ENCODE measurements at regions not wholly inside any gene's neighbourhood (a gene's known extent, or its start where the extent isn't known, plus 50 kb on each side); places are given as distances from the start of the nearest gene placed in this dataset.

DNA sequence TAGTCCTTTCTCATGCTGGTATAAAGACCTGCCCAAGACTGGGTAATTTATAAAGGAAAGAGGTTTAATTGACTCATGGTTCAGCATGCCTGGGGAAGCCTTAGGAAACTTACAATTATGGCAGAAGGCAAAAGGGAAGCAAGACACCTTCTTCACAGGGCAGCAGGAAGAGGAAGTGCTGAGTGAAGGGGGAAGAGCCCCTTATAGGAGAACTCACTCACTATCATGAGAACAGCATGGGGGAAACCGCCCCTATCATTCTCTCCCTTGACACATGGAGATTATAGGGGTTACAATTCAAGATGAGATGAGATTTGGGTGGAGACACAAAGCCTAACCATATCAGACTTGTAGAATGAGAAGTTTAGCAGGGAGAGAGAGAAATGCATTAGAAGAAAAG is 373.3 kb upstream of the DIAPH2 start:
- Mint-ChIP-seq H3K36me3 (ENCODE audit: low read depth) (no peaks in the 10 kb centered on the region), H3K27me3 (no peaks in the 10 kb centered on the region), H3K4me3 (no peak overlapping the region), H3K27ac (no peak overlapping the region), H3K4me1 (no peaks in the 10 kb centered on the region)
- ATAC-seq (no peak), DNase-seq (no peak)
- no peaks in the 10 kb centered on the region for H3K9me3 ChIP-seq (ENCODE audit: control insufficient read depth, low read length, poor library complexity, severe bottlenecking)

DNA sequence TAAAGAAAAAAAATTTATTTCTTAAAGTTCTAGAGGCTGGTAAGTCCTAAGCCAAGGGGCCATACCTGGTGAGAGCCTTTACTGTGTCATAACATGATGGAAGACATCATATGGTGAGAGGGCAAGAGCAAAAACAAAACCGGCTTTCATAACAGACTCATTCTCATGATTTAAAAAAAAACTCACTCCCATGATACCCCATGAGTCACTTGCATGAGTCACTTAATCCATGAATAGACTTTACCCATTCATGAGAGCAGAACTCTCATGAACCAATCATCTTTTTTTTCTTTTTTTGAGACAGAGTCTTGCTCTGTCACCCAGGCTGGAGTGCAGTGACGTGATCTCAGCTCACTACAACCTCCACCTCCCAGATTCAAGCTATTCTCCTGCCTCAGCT is 369.7 kb upstream of the DIAPH2 start:
- Mint-ChIP-seq H3K36me3 (ENCODE audit: low read depth) (no peaks in the 10 kb centered on the region), H3K27ac (no peak overlapping the region), H3K4me1 (no peaks in the 10 kb centered on the region), H3K4me3 (no peak overlapping the region), H3K27me3 (no peaks in the 10 kb centered on the region)
- DNase-seq (no peak), ATAC-seq (no peak)
- no peaks in the 10 kb centered on the region for H3K9me3 ChIP-seq (ENCODE audit: control insufficient read depth, low read length, poor library complexity, severe bottlenecking)

DNA sequence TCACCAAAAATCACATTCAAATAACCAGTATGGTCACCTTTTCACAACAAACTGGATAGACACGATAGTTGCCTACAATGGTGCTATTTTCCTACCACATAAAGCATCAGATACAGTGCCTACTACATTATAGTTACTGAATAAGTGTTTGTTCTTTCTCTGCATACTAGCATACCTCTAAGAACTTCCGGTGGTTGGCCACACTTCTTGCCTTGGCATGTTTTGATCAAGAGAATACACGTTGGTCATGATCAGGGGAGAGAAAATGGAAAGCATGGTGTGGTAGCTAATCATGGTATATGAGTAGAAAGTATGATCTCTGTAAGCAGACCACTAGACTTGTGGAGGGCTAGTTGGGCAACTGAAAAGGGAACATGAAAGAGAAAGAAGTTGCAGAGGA is 322.8 kb upstream of the DIAPH2 start:
- DNase-seq: no peak
- H3K4me3 Mint-ChIP-seq: no peak overlapping the region
- H3K4me1 Mint-ChIP-seq: no peaks in the 10 kb centered on the region
- no peaks in the 10 kb centered on the region for H3K9me3 ChIP-seq (ENCODE audit: control insufficient read depth, low read length, poor library complexity, severe bottlenecking)
- no peak overlapping the region for H3K27ac Mint-ChIP-seq
- ATAC-seq: no peak
- H3K36me3 Mint-ChIP-seq (ENCODE audit: low read depth): no peaks in the 10 kb centered on the region
- no peaks in the 10 kb centered on the region for H3K27me3 Mint-ChIP-seq

DNA sequence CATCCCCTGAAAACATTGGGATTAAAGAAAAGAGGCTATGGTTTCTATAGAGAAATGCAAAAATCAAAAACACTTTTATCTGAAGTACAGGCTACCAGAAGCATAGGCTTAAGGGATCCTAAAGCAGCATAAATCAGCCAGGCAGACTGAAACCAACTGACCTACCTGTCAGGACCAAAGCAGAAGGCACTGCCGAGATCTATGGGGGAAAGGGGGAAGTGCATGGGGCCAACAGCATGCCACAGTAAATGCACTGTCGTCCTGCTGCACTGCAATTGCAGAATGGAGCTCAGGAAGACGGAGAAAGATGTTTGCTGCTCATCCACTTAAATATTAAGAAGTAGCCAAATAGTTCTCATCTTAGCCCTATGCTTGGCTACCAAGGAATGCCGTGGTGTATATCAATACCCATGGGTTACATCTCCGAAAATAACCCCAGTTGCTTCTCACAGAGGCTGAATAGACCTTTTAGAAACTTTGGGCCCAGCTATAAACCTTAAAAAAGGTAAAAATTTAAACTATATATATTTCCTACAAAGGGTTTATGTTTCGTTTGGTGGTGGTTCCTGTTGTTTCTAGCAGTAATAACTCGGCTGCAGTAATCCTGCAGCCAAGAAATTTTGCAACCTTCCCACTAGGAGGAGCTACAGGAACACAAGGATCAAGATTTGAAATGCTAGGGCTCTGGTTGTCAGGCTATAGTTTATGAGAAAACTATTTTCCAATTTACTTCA is 312.2 kb upstream of the DIAPH2 start:
- DNase-seq: no peak
- no peaks in the 10 kb centered on the region for H3K36me3 Mint-ChIP-seq (ENCODE audit: low read depth)

DNA sequence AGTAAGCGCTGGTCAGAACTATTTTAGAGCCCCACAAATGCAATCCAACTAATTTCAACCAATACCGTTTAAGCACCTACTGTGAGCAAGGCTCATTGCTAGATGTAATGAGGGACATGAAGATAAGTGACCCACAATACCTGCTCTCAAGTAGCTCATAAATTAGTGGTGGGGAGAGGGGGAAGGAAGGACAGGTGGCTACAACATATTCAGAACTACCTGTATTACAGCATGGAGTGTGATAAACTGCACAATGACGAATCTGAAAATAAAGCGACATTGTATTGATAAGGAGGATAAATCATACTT is 311.6 kb upstream of the DIAPH2 start:
- Mint-ChIP-seq H3K27ac (no peak overlapping the region), H3K4me3 (no peak overlapping the region), H3K36me3 (ENCODE audit: low read depth) (no peaks in the 10 kb centered on the region), H3K27me3 (no peaks in the 10 kb centered on the region), H3K4me1 (peaks cover 2% of the 10 kb centered on the region)
- DNase-seq: no peak
- H3K9me3 ChIP-seq (ENCODE audit: control insufficient read depth, low read length, poor library complexity, severe bottlenecking): no peaks in the 10 kb centered on the region
- no peak for ATAC-seq

More for the DNA sequence above, 312.2 kb upstream of the DIAPH2 start:
- no peak for ATAC-seq
- no peak overlapping the region for H3K4me3 Mint-ChIP-seq
- H3K4me1 Mint-ChIP-seq: peaks cover 2% of the 10 kb centered on the region
- H3K9me3 ChIP-seq (ENCODE audit: control insufficient read depth, low read length, poor library complexity, severe bottlenecking): no peaks in the 10 kb centered on the region
- H3K27ac Mint-ChIP-seq: no peak overlapping the region
- no peaks in the 10 kb centered on the region for H3K27me3 Mint-ChIP-seq

DNA sequence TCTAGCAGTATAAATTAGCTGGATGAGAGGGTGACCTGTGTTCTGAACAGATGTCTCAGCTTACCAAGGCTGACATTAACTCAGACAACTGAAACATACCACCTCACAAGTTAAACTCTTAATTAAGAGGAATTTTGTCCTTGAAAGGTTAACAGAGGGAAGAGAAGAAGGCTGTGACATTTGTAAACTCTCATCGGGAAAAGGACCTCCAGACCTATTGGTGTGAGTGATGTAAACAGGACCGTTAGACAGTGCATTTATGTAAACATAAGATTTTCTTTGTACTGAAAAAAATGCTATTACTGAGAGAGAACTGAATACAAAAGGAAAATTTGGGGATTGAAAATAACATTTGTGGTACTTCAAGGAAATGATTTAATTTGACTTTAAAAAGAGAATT is 308.4 kb upstream of the DIAPH2 start:
- H3K9me3 ChIP-seq (ENCODE audit: control insufficient read depth, low read length, poor library complexity, severe bottlenecking): no peaks in the 10 kb centered on the region
- no peak for ATAC-seq
- H3K27ac Mint-ChIP-seq: no peak overlapping the region

DNA sequence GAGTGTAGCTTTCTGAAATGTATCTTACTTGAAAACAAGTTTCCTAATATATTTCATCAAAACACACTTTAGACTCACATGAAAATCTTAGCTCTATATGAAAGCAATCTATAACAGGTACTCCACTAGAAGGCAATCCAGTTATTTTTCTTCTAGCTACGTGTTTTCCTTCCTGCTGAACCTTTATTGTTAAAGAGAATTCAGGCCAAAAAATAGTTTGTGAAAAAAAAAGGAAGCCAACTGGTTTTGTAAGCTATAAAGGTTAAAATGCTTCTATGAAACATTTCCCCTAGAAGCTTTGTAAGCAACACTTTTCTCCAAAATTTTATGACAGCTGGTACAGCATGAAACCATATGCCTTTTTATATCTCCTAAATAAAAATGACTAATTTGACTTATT is 304.7 kb upstream of the DIAPH2 start:
- Mint-ChIP-seq H3K4me3 (no peak overlapping the region), H3K27ac (no peak overlapping the region), H3K36me3 (ENCODE audit: low read depth) (no peaks in the 10 kb centered on the region), H3K27me3 (no peaks in the 10 kb centered on the region), H3K4me1 (no peaks in the 10 kb centered on the region)
- DNase-seq (no peak), ATAC-seq (no peak)
- no peaks in the 10 kb centered on the region for H3K9me3 ChIP-seq (ENCODE audit: control insufficient read depth, low read length, poor library complexity, severe bottlenecking)

More for the DNA sequence above, 308.4 kb upstream of the DIAPH2 start:
- Mint-ChIP-seq H3K36me3 (ENCODE audit: low read depth) (no peaks in the 10 kb centered on the region), H3K4me1 (peaks cover 2% of the 10 kb centered on the region), H3K4me3 (no peak overlapping the region), H3K27me3 (no peaks in the 10 kb centered on the region)
- DNase-seq: no peak

DNA sequence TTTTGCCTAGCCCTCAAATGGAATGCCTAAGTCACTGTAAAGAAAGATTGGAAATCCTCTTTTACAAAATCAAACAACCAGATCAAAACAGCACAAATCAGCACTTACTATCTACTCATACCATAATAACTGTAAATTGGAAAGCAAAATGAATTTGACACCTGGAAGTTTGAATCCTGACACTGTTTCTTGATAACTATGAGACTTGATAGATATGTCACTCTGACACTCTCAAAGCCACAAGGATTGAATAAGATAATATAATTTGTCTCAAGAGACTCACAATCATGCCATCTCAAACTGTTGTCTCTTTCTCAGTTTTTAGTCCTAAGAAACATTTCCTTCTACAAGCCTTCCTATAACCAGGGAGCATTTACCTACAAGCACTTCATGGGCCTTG is 302.6 kb upstream of the DIAPH2 start:
- H3K9me3 ChIP-seq (ENCODE audit: control insufficient read depth, low read length, poor library complexity, severe bottlenecking): no peaks in the 10 kb centered on the region
- Mint-ChIP-seq H3K4me1 (no peaks in the 10 kb centered on the region), H3K27me3 (no peaks in the 10 kb centered on the region), H3K36me3 (ENCODE audit: low read depth) (no peaks in the 10 kb centered on the region), H3K27ac (no peak overlapping the region), H3K4me3 (no peak overlapping the region)
- DNase-seq (no peak), ATAC-seq (no peak)

DNA sequence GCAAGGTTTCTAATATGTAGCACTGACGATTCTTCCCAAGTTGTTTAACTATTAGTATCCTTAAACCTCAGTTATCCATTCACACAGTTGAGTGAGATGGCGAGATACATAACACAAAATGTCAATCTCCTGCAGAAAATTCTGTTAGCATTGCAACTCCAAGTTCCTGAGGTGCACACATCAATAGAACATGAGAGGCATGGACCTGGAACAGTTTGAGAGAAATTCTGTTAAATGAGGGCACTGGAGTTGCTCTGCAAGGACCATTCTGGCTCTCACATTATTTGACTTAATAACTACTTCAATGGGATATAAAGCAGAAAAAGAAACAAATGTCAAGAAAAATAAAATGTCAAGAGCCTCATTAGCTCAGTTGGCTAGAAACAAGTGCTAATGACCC is 301.2 kb upstream of the DIAPH2 start:
- no peaks in the 10 kb centered on the region for H3K9me3 ChIP-seq (ENCODE audit: control insufficient read depth, low read length, poor library complexity, severe bottlenecking)
- Mint-ChIP-seq H3K27ac (no peak overlapping the region), H3K4me3 (no peak overlapping the region), H3K27me3 (no peaks in the 10 kb centered on the region), H3K4me1 (no peaks in the 10 kb centered on the region), H3K36me3 (ENCODE audit: low read depth) (no peaks in the 10 kb centered on the region)
- ATAC-seq (no peak), DNase-seq (no peak)

DNA sequence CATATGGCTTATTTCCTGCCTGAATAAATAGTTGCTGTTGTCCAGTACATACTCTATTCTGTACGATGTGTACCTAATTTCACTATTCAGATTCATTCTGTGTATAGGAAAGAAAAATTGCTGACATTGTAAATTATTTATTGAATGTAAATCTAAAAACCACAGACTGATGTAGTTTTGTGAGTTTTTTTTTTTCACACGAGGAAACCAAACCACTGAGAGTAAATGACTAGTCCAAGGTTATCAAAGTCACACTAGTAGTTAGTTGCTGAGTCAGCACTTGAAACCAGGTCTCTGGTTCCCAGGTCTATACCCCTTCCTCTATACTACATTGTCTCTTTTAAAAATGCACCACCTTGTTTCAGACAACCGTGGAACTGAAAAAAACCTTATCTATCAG is 298.3 kb upstream of the DIAPH2 start:
- H3K4me3 Mint-ChIP-seq: no peak overlapping the region

DNA sequence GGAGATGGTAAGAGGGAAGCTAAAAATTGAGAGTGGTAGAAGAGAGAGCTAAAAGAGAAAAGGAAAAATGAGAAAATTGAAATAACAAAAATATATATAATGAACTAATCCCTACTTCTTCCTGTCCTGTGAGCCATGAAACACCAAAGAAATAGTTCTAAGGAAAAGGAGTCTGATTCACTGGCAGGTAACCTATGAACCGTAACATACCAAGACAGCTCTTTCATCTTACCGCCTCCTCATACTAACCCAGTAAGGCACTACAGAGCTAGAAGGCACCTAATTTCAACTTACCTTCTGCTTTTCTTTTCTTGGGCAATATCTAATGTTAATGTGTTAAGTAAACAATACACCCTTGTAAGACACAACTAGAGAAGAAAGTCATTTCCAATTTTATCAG is 297.7 kb upstream of the DIAPH2 start:
- Mint-ChIP-seq H3K27me3 (no peaks in the 10 kb centered on the region), H3K36me3 (ENCODE audit: low read depth) (no peaks in the 10 kb centered on the region)

More for the DNA sequence above, 298.3 kb upstream of the DIAPH2 start:
- no peaks in the 10 kb centered on the region for H3K9me3 ChIP-seq (ENCODE audit: control insufficient read depth, low read length, poor library complexity, severe bottlenecking)
- no peaks in the 10 kb centered on the region for H3K4me1 Mint-ChIP-seq
- ATAC-seq (no peak), DNase-seq (no peak)
- no peaks in the 10 kb centered on the region for H3K27me3 Mint-ChIP-seq
- no peak overlapping the region for H3K27ac Mint-ChIP-seq
- no peaks in the 10 kb centered on the region for H3K36me3 Mint-ChIP-seq (ENCODE audit: low read depth)

DNA sequence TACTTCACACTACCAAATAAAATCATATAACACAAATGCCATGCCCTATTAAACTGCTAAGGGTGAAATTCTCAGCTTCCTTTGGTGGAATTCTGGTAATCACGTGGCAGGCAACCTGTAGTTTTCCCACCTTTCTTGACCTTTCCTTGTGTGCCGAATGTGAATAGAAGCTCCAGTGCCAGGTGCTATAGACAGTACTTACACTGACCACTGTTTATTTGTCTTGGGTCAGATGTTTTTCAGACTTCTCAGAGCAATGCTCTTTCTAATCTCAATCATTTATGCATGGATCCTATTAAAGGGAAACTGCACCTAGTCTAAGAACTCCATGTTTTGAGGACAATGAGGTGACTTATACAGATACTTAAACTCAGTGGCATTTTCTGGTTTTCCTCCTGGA is 296.8 kb upstream of the DIAPH2 start:
- H3K27me3 Mint-ChIP-seq: no peaks in the 10 kb centered on the region
- H3K4me3 Mint-ChIP-seq: no peak overlapping the region
- H3K4me1 Mint-ChIP-seq: no peaks in the 10 kb centered on the region
- DNase-seq: no peak
- ATAC-seq: no peak
- H3K36me3 Mint-ChIP-seq (ENCODE audit: low read depth): no peaks in the 10 kb centered on the region
- no peak overlapping the region for H3K27ac Mint-ChIP-seq
- no peaks in the 10 kb centered on the region for H3K9me3 ChIP-seq (ENCODE audit: control insufficient read depth, low read length, poor library complexity, severe bottlenecking)

More for the DNA sequence above, 297.7 kb upstream of the DIAPH2 start:
- Mint-ChIP-seq H3K4me3 (no peak overlapping the region), H3K4me1 (no peaks in the 10 kb centered on the region), H3K27ac (no peak overlapping the region)
- H3K9me3 ChIP-seq (ENCODE audit: control insufficient read depth, low read length, poor library complexity, severe bottlenecking): no peaks in the 10 kb centered on the region
- ATAC-seq (no peak), DNase-seq (no peak)

DNA sequence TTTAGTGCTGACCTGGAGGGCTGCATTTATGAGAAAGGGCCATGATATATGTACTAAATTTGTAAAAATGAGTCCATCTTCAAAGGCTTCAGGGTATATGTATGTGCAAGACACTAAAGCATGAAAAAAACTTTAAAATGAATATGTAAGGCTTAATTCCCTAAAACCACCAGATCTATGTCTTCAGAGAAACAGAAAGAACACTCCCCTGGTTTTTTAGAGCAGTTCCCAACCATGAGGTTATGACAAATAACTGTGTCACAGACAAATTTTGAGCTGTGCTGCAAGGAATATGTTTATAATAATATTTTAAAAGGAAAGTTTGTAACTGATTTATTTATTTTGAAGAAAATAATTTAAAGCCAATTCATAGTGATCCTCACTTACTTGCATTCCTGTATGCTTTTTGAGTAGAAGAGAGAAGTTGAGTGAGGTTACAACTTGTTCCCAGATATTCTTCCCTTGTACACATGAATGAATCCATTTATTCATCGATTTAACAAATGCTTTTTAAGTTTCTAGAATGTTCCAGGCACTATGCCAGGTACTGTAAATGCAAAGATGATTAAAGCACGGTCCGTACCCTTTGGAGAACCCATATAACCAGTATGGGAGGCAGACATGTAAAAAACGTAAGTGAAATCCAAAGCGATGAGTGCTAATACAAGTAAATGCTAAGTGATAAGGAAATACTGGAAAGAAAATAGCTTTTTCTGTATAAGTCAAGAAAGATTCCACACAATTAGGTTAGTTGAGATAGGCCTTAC is 295.2 kb upstream of the DIAPH2 start:
- Mint-ChIP-seq H3K27ac (no peak overlapping the region), H3K36me3 (ENCODE audit: low read depth) (no peaks in the 10 kb centered on the region), H3K4me3 (no peak overlapping the region), H3K4me1 (no peaks in the 10 kb centered on the region), H3K27me3 (no peaks in the 10 kb centered on the region)
- no peaks in the 10 kb centered on the region for H3K9me3 ChIP-seq (ENCODE audit: control insufficient read depth, low read length, poor library complexity, severe bottlenecking)
- ATAC-seq: no peak
- no peak for DNase-seq

DNA sequence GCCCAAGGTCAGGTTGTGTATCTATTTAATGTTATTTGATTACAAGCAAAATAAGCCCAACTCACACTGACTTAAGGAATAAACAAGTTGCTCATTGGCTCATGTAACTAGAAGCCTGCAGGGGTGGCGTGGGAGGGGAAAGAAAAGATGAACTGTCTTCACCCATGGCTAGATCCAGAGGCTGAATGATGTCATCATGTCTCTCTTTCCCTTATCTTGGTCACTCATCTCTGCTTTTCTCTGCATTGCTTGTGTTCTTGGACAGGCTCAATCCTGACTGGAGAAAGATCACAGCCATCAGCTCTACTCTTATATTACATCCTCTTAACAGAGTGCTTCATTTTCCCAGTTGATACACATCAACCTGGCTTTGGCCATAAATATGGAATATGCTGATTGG is 290.0 kb upstream of the DIAPH2 start:
- H3K36me3 Mint-ChIP-seq (ENCODE audit: low read depth): no peaks in the 10 kb centered on the region
- no peak overlapping the region for H3K27ac Mint-ChIP-seq
- no peak for ATAC-seq
- no peaks in the 10 kb centered on the region for H3K27me3 Mint-ChIP-seq
- H3K9me3 ChIP-seq (ENCODE audit: control insufficient read depth, low read length, poor library complexity, severe bottlenecking): no peaks in the 10 kb centered on the region
- H3K4me1 Mint-ChIP-seq: no peaks in the 10 kb centered on the region
- DNase-seq: no peak
- no peak overlapping the region for H3K4me3 Mint-ChIP-seq
